Peyer's patch (tissue), 4 donors: ENCODE measurements at regions not wholly inside any gene's neighbourhood (a gene's known extent, or its start where the extent isn't known, plus 50 kb on each side); places are given as distances from the start of the nearest gene placed in this dataset.

ENCODE experiments used
- CTCF ChIP-seq, 6 experiments: fragments of 450-650 bp in 4 of 6; fragments of 200-600 bp in 2 of 6; sonication (generic) in 1 of 6; IDR thresholded peaks; one replicate each; pipeline ENCODE4 v1.5.1; 2017 to 2019; ENCODE audit warnings: antibody characterized with exemption in 6 of 6, mild to moderate bottlenecking in 3 of 6, moderate library complexity in 1 of 6
- POLR2A ChIP-seq, 2 donors: fragments of 450-650 bp; IDR thresholded peaks; one replicate each; pipeline ENCODE4 v1.5.1; 2017; ENCODE audit warnings: antibody characterized with exemption in 2 of 2, mild to moderate bottlenecking in 2 of 2, moderate library complexity in 2 of 2

- TF ChIP-seq POLR2A (IDR thresholded peaks at IDR 0.05) (no peak), CTCF (IDR thresholded peaks at IDR 0.05) (no peak)
These were observed 277.7 kb upstream of the KLF6 start for GRCh38 chr10:4062751-4063150.
